ENCODE measurements at regions not wholly inside any gene's neighbourhood (a gene's known extent, or its start where the extent isn't known, plus 50 kb on each side); places are given as distances from the start of the nearest gene placed in this dataset.

DNA sequence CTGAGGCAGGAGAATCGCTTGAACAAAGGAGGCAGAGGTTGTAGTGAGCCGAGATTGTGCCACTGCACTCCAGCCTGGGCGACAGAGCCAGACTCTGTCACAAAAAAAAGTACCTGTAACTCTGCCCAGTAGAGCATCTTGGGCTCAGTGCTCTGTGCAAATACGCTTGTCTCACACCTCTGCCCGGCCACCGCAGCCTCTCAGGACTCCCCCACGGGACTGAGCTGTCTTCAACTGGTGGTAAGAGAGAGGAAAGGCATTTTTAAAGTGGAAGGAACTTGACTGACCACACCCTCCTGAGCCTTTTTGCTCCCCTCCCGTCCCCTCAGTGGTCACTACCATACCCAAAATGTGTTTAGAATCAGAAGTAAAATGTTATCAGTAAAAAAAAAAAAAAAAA lies 174.3 kb upstream of the PIK3R1 start:
- TF ChIP-seq TAF1 (IDR thresholded peaks at IDR 0.05; ENCODE audit: low read depth, low read length) (no peak), POLR2A (IDR thresholded peaks at IDR 0.05; ENCODE audit: low read depth, low read length) (no peak)
